ENCODE measurements at regions not wholly inside any gene's neighbourhood (a gene's known extent, or its start where the extent isn't known, plus 50 kb on each side); places are given as distances from the start of the nearest gene placed in this dataset.

DNA sequence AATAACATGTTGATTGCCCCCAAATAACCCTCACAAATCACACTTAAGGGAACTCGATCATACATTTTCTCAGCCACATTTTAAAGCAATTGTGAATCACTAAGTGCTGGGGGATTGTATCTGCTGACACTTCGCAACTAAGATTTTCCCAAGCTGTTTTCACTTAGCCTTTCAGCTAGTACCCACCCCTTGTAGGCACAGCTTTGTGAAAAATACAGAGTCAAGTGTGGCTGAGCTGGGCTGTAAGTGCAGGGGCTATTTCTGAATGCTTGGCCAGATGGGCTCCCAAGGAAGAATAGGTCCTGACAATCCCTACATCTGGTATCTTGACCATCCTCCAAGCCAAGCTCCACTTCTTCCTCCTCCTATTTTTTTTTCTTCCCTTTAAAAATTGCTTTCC is 289.2 kb upstream of the NMUR2 start:
- intact Hi-C loops (cut with micrococcal nuclease; ENCODE audit: unreplicated experiment) = no loop called here

More for the DNA sequence above, 289.2 kb upstream of the NMUR2 start:
- no peaks in the 10 kb centered on the region for H3K36me3 ChIP-seq (ENCODE audit: control insufficient read depth in 2 of 2, insufficient read depth in 2 of 2, low read length in 1 of 2)
- no peaks in the 10 kb centered on the region for H3K79me2 ChIP-seq (ENCODE audit: control insufficient read depth, insufficient read depth, low read length)
- H3K4me1 ChIP-seq (ENCODE audit: control insufficient read depth, insufficient read depth, low read length) = no peaks in the 10 kb centered on the region
- RAD21 ChIA-PET (ENCODE audit: unreplicated experiment) = no interaction called here
- DNase-seq (ENCODE audit: low read depth, low spot score) (no peak), ATAC-seq (no peak), FAIRE-seq (no peak)
- H3K27ac ChIP-seq (ENCODE audit: control insufficient read depth, insufficient read depth) = no peak overlapping the region
- in situ Hi-C loops (cut with MboI) = no loop called here
- 3% methylated on average over 2 of the region's 2 CpGs for WGBS (ENCODE audit: insufficient coverage, insufficient replicate concordance, low lambda C conversion rate, missing lambda C conversion rate)
- SMC1A ChIA-PET (ENCODE audit: uncharacterized antibody, unreplicated experiment) = no interaction called here
- no peak overlapping the region for H3K4me2 ChIP-seq (ENCODE audit: control insufficient read depth, insufficient read depth)
- H3K27me3 ChIP-seq (replicated peaks in 1 of 2; ENCODE audit: control insufficient read depth in 2 of 2, insufficient read depth in 2 of 2, low read length in 1 of 2) = no peaks in the 10 kb centered on the region
- BruUV-seq (replicated peaks) = no TSS peak
- TF ChIP-seq PRDM15 (CRISPR knock-in tag; IDR thresholded peaks at IDR 0.05) (no peak), YBX1 (IDR thresholded peaks at IDR 0.05) (no peak), SPI1 (IDR thresholded peaks at IDR 0.05; ENCODE audit: borderline replicate concordance, insufficient read depth, low read depth, low read length) (no peak), ZNF217 (IDR thresholded peaks at IDR 0.05) (no peak), STAT1 (conservative IDR thresholded peaks at IDR 0.05) (no peak), CREM (IDR thresholded peaks at IDR 0.05; ENCODE audit: low read depth) (no peak), CBX5 (IDR thresholded peaks at IDR 0.05; ENCODE audit: low read depth) (no peak)
- H3K9me3 ChIP-seq (replicated peaks; ENCODE audit: control insufficient read depth, insufficient read depth, low read length) = no peaks in the 10 kb centered on the region
- H4K20me1 ChIP-seq (ENCODE audit: control insufficient read depth, insufficient read depth) = no peaks in the 10 kb centered on the region
- CTCF ChIA-PET = no interaction called here
- H2AFZ ChIP-seq (ENCODE audit: control insufficient read depth, low read depth, low read length) = no peak overlapping the region
- POLR2A ChIA-PET = no interaction called here
- H3K4me3 ChIP-seq = no peak overlapping the region
- H3K9ac ChIP-seq (ENCODE audit: control insufficient read depth, insufficient read depth, low read length) = no peak overlapping the region
